ENCODE measurements at regions not wholly inside any gene's neighbourhood (a gene's known extent, or its start where the extent isn't known, plus 50 kb on each side); places are given as distances from the start of the nearest gene placed in this dataset.

- peak overlapping the region; percentile 2 for H2AK5ac ChIP-seq (ENCODE audit: insufficient read length, low read length)
- H2BK120ac ChIP-seq (ENCODE audit: low read depth, low read length, poor library complexity, severe bottlenecking) = no peak overlapping the region
- H3K4me2 ChIP-seq (ENCODE audit: insufficient read depth, insufficient read length, low read length) = peak overlapping the region; percentile 48
- no peaks in the 10 kb centered on the region for H3K79me1 ChIP-seq (ENCODE audit: insufficient read depth, low read depth, low read length, poor library complexity, severe bottlenecking)
- H3K14ac ChIP-seq (ENCODE audit: insufficient read depth, low read length) = peak overlapping the region; percentile 75
- no peak overlapping the region for H3K23ac ChIP-seq (ENCODE audit: insufficient read length, low read depth, low read length)
- H3K4me3 Mint-ChIP-seq = peak overlapping the region; percentile 24 to 39
- H4K20me1 ChIP-seq (ENCODE audit: control insufficient read depth, insufficient read depth, insufficient read length) = no peaks in the 10 kb centered on the region
- no peak for TF ChIP-seq CTCF (conservative IDR thresholded peaks at IDR 0.05)
- peak overlapping the region; percentile 48 for H4K91ac ChIP-seq (ENCODE audit: insufficient read length, low read depth, low read length)
- H3K4me1 ChIP-seq (ENCODE audit: insufficient read depth, low read length) = peaks cover 16% of the 10 kb centered on the region
- no CpG with 5 or more reads among the region's 10 CpGs for WGBS (ENCODE audit: extremely low coverage, insufficient read length, low lambda C conversion rate)
- H3K79me2 ChIP-seq (ENCODE audit: insufficient read depth, low read length) = 0 out of 2 replicates have a peak, but pooled peaks cover 1% of the 10 kb centered on the region
- no peak overlapping the region for H3T11ph ChIP-seq (ENCODE audit: low read length)
- peak overlapping the region; percentile 67 for H3K9ac ChIP-seq (ENCODE audit: extremely low read depth, insufficient read length, low read length)
- H3K4ac ChIP-seq (ENCODE audit: low read depth, low read length) = no peak overlapping the region
- H3K27me3 ChIP-seq (ENCODE audit: insufficient read depth, low read length) = no peaks in the 10 kb centered on the region
- peak overlapping the region; percentile 86 for H2BK12ac ChIP-seq (ENCODE audit: insufficient read length, low read depth, low read length)
- no peak for DNase-seq
- no peaks in the 10 kb centered on the region for H3K9me3 ChIP-seq (ENCODE audit: control insufficient read depth, low read depth, low read length)
- no peaks in the 10 kb centered on the region for H3K9me3 Mint-ChIP-seq
- peaks cover 1% of the 10 kb centered on the region; the same call in 1 of the 2 replicates for H3K27me3 Mint-ChIP-seq (ENCODE audit: low read depth)
- peak overlapping the region; percentile 56 for H3K18ac ChIP-seq (ENCODE audit: insufficient read length, low read depth, low read length)
- H3K56ac ChIP-seq (ENCODE audit: insufficient read length, low read depth, low read length) = no peak overlapping the region
- no peak overlapping the region for H4K8ac ChIP-seq (replicated peaks; ENCODE audit: insufficient read length, low read depth, low read length)
- H4K5ac ChIP-seq (ENCODE audit: insufficient read length, low read depth, low read length) = peak overlapping the region; percentile 13
- peak overlapping the region; percentile 86 for H3K27ac ChIP-seq (ENCODE audit: insufficient read length, low read depth, low read length)
- no peak overlapping the region for H2BK5ac ChIP-seq (ENCODE audit: insufficient read length, low read length)
- H2BK20ac ChIP-seq (ENCODE audit: low read depth, low read length, poor library complexity, severe bottlenecking) = no peak overlapping the region
- H2BK15ac ChIP-seq (ENCODE audit: low read depth, low read length) = peak overlapping the region; percentile 42; the same call in 1 of the 2 replicates
- H3K23me2 ChIP-seq (ENCODE audit: insufficient read length, low read depth, low read length, poor library complexity, severe bottlenecking) = peaks cover 3% of the 10 kb centered on the region
- peaks cover 0 to 61% (median 0%) of the 10 kb centered on the region in 3 experiments; a peak in 2 of 7 replicates for H3K36me3 Mint-ChIP-seq (ENCODE audit: insufficient read depth in 1 of 3, low read depth in 3 of 3)
- H2AFZ ChIP-seq (ENCODE audit: low read length) = no peak overlapping the region
- peak overlapping the region; percentile 59 to 95 (median 77); a peak in 6 of 7 replicates for H3K27ac Mint-ChIP-seq
- peaks cover 52 to 57% of the 10 kb centered on the region in 2 experiments for H3K4me1 Mint-ChIP-seq
Observed at GRCh38 chr10:6794441-6794840, 214.4 kb upstream of the PRKCQ start.

All from H9 (cell line).